ENCODE measurements at regions not wholly inside any gene's neighbourhood (a gene's known extent, or its start where the extent isn't known, plus 50 kb on each side); places are given as distances from the start of the nearest gene placed in this dataset.

DNA sequence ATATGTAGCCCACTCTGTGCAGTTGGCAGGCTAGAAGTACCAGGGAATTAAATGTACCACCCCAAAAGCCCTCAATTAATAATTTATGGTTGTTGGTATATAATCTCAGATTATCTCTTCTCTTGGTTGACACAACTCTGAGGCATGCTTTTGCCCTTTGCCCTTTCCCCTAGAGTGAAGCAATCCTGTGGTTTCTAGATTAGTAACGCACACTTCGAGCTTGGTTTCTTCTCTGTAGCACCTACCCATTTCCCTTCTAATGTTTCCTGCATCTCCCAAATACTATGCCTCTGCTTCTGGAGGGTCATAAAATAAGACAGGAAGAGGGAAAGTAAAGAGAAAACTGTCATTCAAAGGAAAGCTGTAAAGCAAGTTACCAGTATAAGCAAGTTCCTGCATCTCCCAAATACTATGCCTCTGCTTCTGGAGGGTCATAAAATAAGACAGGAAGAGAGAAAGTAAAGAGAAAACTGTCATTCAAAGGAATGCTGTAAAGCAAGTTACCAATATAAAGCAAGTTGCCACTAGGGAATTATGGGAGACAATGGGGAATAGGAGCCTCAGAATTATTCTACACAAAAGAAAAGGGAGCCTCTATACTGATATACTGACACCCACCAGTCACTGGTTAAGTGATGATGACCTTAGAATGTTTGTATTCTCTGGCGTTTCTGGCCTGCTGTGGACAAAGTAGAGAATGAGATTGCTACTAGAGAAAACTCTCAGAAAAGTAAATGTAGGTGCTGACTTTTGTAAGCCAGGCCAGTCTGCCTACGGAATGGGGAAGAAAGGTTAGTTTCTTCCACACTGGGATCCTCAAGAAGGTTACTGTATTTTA, 862.6 kb upstream of the MAN1A1 start:
- DNase-seq: no peak

DNA sequence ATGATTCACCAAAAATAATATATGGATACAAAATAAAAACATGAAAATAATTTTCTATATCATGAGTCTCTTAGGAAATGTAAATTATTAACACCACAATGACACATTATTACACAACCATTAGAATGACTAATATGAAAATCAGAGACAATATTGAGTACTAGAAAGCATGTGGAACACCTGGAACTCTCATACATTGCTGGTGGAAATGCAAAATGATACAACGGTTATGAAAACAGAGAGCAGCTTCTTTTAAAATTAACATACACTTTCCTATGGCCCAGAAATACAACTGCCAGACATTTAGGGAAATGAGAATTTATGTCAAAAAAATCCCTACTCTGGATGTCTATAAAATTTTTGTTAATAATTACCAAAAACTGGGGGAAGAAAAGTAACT, 853.3 kb upstream of the MAN1A1 start:
- DNase-seq: no peak

DNA sequence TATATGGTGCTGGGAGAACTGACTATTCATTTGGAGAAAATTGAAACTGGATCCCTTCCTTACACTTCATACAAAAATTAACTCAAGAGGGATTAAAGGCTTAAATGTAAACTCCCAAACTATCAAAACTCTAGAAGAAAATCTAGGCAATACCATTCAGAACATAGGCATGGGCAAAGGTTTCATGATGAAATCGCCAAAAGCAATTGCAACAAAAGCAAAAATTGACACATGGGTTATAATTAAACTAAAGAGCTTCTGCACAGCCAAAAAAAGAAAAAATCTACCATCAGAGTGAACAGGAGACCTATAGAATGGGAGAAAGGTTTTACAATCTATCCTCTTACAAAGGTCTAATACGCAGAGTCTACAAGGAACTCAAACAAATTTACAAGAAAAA, 851.3 kb upstream of the MAN1A1 start:
- DNase-seq: no peak

DNA sequence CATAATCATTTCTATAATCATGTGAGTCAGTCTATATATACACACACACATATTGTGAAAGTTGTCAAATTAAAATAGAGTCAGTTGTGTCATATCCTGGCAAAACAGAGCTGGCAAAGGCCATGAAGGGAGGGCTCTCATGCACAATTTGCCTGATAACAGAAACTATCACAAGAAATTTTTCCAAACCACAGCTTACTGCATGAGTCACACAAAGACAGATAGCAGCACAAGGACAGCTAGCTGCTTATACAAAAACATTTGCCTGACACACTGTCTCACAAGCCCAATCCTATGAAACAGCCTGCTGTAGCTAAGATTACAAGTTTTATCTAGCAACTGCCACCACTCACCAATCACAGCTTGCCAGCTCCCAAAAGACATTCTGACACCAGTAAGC, 848.5 kb upstream of the MAN1A1 start:
- DNase-seq: no peak

DNA sequence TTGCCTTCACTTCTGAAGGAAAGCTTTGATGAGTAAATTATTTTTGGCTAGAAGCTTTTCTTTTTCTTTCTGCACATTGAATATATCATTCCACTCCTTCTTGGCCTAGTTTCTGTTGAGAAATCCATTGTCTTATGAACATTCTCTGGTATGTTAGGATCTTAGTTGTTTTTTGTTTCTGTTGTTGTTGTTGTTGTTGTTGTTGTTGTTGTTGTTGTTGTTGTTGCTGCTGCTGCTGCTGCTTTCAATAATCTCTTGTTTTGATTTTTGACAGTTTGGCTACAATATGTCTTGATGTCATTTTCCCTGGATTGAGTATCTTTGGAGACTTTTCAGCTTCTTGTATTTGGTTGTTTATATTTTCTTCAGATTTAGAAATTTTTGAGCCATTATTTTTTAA, 836.5 kb upstream of the MAN1A1 start:
- no peak for DNase-seq

DNA sequence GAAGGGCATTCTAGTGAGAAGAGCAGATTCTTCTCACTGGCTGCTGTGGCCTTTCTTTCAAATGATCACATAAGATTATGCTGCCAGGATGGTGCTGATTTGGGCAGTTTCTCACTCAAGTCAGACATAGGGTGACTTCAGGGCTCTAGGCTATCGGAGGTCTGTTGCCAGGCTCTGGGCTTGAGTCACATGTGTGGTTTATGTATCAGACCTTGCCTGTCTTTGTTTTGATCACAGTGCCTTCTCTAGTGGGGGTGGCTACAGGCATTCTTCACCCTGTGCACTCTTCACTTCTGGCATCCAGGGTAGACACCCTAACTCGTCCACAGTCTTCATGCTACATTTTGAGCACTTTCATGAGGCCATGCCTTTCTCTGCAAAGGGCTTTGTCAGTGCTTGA, 823.7 kb upstream of the MAN1A1 start:
- no peak for DNase-seq

DNA sequence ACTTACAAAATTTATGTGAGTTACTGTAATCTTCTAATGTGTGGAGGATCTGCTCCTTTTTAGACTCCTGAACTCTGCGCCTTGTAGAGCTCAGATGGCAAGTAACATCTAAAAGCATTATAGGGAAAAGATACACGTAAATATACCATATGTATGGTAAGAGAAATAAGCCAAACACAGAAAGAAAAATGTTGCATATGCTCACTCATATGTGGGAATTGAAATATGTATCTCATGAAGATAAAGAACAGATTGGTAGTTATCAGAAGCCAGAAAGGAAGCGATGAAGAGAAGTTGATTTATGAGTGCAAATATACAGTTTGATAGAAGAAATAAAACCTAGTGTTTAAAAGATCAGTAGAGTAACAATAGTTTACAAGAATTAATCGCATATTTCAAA, 815.0 kb upstream of the MAN1A1 start:
- no peak for DNase-seq

DNA sequence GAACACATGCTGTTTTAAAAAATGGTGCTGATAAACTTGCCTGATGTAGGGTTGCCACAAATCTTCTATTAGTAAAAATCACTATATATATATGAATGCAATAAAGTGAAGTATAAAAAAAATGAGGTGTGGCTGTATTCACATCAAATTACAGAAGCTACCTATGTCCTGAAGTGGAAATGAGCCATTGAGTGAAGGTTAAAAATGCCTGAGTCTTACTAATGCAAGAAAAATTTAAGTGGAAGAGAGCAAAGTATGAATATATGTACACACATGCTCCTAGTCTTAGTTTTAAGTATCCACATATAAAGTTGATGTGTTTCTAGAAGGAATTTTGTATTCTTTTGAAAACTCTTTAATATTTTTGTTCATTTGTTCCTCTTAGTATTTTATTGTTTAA, 808.3 kb upstream of the MAN1A1 start:
- DNase-seq: no peak

DNA sequence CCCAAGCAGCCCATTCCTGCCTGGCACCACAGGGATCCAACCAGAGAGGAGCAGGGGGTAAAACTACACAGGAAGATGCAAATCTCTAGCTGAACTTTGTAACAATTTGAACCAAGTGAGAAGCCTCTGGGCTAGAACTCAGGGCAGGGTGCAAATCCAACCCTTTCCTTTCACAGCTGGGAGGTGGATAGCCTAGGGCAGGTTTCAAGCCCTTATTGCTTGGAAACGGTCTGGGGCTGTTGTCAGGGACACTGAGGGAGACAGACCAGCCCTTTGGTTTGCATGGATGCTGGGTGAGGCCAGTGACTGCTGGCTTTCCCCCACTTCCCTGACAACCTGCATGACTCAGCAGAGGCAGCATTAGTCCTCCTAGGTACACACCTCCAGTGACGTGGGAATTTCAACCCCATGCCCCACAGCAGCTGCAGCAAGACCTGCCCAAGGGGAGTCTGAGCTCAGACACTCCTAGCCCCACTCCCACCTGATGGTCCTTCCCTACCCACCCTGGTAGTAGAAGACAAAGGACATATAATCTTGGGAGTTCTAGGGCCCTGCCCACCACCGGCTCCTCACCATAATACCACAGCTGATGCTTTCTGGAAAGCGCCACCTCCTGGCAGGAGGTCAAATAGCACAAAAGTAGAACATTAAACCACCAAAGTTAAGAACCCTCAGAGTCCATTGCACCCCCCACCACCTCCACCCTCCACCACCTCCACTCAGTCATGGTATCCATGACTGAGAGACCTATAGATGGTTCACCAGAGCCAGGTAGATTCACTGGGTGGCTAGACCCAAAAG, 797.7 kb upstream of the MAN1A1 start:
- no peak for DNase-seq

DNA sequence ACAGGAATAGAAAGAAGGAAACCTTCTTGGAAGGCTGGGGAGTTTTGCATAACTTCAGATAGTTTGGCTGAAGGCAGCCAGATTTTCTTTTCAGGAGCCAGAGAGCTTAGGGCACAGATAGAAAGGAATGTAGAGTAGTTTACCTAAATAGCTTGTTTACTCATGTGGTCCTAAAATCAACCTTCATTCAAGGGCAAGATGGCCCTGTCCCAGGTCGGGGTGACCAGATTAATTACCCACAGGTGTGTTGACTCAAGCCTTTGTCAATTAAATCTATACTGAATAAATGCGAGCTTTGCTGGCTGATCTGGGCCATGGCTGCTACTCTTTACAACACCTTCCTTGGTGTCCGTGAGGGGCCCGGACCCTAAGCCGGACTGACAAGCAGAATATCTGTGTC, 792.0 kb upstream of the MAN1A1 start:
- DNase-seq: no peak

DNA sequence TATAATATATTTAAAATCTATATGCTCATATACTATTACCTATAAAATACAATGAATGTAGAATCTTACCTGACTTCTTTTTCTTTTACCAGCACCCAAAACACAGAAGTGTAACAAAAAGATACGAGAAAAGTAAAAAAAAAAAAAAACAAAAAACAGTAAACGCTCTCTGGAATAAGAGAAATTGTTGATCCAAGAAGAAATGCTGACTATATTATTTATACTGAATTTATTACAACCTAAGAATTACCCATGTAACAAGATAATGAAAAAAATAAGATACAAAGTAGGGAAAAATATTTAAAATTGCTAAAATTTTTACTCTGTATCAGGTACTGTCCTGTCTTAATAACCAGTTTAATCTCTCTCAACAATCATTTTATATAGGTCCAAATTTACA, 787.9 kb upstream of the MAN1A1 start:
- DNase-seq: no peak

DNA sequence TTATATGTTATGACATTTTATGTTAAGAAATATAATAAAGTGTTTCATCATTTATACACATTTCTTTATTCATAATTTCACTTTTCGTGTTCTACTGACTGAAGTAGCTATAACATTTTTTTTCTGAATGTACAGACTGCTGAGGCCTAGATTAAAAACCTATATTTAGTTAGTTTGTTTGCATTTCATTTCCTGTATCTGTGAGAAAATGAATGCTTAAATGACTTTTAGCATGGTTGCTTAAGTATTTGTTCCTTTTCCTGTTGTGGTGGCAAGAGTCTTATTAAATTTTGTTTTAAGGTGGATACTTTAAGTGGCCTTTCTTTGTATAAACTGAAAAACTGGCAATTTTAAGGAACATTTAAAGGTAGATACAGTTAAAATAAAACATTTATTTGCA, 779.7 kb upstream of the MAN1A1 start:
- no peak for DNase-seq

DNA sequence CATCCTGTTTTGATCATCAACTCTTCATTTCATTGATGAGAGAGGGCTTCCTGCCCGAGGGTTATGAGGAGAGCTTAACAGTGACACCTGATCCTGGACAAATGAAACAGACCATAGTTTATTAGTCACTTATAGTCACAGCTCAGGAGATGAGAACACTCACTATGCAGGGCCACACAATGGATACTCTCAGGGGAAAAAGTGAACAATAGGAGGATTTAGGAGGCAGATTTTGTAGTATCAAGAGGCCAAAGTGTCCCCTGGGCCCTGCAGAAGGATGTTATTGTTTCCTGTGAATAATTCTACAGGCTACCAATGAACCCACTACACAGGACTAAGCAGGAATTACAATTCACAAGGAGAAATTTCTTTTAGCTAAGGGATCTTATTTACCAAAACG, 772.8 kb upstream of the MAN1A1 start:
- DNase-seq: no peak

DNA sequence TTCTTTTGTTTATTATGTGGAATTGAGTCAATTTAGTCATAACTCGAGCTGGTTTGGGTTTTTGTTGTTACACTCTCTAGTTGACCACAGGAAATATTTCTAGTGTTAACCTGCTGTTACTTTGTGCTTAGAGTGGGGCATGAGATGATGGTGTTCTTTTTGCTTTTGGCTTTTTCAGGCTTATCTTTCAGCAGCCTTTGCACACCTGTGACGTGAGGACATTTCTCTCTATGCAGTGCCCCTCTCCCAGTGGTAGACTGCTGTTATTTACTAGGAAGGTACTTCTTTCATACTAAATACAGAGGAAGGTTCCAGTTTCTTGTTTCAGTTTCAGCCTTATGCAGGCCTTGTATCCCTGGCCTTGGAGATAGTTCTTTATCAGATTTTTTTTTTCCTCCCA, 766.8 kb upstream of the MAN1A1 start:
- DNase-seq: no peak

DNA sequence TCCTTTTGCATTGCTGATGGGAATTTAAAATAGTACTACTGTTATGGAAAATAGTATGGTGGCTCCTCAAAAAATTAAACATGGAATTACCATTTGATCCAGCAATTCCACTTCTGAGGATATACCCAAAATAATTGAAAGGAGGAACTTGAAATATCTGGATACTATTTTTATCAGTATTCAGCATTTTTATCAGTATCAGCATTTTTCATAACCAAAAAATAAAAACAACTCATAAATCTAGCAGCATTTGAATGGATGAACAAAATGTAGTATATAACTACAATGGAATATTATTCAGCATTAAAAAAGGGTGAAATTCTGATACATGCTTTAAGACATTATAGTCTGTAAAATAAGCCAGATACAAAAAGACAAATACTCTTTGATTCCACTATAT, 763.4 kb upstream of the MAN1A1 start:
- no peak for DNase-seq

DNA sequence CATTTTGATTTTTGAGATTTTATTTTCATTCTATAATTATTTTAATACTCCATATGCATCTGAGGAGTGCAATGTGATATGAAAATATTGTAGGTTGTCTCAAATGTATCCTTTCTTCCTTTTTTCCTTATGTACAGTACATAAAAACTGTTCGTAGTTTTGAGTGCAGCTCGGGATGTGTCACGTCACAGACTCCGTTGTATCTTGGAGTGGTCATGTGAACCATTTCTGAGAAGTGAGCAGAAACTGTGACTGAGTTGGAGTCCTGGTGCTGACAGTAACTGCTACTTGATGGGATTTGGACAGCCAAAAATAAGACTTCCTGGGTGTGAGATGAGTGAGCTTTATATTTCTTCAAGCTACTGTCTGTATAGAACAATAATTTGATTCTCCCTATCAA, 761.4 kb upstream of the MAN1A1 start:
- no peak for DNase-seq

DNA sequence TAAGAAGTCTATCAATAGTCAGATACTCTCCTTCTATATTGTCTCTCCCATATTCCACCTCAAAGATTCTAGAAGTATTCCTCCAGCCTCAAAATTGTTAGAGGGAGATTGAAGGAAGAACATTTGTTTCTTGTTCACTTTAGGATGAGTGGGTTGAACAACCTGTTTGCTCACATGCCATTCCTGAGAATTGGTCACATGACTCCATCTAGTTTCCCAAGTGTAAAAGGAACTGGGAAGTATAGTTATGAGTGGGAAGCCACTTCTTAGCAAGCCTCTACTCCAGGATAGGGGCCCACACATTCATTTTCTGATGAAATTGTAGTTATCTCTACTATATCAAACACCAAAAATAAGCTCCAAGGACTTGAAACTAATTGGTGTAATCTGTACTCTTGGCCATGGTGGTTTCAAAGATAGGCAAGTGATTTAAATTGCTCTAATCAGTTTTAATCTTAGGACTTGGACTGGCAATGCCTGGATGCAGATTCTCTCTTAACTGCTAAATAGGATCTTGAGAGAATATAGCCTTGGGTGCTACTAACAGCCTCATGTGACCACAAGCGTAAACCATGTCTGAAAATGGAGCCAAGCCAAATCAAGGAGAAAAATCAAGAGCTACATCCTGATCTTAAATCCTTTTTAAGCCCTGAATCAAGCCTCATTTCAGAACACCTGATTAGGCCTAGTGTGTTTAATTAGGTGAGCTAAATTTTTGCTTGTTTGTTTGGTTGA, 758.7 kb upstream of the MAN1A1 start:
- no peak for DNase-seq

DNA sequence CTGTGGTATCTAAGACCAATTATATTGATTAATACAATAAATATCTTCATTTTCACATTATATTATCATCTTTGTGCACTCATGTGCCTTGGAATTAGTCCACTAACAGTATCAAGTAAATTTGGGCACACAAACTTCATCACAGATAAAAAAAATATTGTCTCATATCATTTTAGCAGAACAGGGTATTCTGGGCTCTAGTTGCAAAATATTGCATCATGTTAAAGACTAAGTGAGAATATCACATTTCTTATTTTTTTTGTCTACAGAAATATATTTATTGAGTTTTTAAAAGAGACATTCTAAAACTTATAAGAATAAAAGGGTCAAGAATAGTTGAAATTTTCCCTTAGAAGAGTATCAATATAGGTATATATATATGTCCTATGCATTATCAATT, 754.1 kb upstream of the MAN1A1 start:
- DNase-seq: no peak

DNA sequence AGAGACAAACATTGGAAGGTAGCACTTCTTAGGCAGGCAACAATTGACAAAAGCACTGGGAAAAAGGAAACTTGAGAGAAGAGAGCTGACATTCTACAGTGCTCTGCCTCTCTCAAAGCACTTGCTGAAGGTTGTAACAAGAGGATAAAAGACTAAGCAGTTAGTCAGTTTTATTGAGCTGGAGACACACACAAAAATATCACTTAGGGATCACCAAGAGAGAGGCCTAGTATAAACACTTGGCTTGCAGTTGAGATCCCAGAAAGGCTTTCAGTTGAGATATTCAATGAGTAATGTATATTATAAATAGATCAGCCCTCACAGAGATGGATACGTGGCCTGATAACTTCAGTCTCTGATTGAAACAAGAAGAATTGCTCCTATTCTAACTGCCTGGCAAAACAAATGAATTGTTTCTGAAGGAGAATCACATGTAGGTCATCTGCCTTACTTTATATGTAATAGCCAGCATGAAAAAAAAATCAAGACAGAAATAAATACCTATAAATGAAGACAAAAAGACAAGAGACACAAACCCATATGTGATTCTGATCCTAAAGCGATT, 747.2 kb upstream of the MAN1A1 start:
- DNase-seq: no peak

DNA sequence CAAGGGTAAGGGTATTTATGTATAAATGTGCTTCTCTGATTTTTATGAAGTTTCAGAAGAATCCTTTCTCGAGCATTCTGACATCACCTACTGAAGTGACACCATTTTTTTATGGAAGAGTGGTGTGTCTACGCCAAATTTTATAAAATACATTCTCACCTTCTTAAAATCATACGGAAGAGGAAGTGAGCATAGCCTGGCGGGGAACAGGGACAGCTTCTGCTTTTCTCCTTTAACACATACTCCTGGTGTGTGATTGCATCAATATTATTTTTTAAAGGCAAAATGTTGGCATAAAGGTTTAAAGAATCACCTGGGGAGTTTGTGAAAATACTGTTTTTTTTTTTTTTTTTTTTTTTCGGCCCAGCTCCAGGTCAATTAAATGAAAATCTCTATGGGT, 733.6 kb upstream of the MAN1A1 start:
- DNase-seq: no peak

DNA sequence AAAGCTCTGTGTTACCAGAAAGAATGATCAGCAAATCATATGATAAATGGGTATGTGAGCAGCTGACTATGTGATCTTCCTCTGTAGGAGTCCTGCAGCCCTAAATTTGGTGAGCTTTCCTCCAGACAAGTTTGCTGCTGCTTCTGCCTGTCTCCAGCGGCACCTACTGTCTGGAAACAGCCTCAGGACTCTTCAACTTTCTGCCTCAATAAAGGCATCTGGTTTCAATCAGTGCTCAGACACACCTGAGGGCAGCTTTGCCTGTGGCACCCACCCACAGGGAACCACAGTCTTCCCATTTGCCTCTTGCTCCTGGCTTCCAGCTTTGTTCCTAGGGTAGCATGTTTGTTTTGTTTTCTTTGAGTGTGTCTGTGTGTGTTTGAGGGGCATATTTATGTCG, 727.9 kb upstream of the MAN1A1 start:
- no peak for DNase-seq

DNA sequence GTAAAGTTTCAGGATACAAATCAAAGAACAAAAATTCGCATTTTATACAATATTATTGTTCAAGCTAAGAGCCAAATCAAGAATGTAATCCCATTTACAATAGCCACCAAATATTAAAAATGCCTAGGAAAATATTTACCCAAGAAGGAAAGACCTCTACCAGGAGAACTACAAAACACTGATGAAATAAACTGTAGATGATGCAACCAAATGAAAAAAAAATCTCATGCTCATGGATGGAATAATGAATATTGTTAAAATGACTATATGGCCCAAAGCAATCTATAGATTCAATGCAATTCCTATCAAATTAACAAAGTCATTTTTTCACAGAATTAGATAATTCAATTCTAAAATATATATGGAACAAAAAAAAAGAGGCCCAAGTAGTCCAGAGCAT, 708.8 kb upstream of the MAN1A1 start:
- DNase-seq: no peak

DNA sequence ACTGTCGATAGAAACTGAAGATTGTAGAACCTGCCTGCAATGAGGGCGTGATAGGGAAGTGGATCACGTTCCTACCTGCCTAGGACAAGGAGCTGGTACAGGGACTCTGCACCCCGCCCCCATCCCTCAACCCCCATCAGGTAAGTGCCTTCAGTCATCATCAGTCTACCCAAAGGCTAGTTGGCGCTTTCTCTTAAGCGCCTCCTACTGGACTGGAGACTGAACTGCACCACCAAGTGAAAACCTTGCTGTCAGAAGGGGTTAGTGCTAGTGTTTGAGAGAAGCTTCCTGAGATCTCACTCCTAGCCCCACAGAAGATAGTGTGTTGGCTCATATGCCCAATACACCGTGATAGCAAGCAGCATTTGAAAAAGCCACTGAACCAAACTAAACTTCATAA, 706.5 kb upstream of the MAN1A1 start:
- no peak for DNase-seq

DNA sequence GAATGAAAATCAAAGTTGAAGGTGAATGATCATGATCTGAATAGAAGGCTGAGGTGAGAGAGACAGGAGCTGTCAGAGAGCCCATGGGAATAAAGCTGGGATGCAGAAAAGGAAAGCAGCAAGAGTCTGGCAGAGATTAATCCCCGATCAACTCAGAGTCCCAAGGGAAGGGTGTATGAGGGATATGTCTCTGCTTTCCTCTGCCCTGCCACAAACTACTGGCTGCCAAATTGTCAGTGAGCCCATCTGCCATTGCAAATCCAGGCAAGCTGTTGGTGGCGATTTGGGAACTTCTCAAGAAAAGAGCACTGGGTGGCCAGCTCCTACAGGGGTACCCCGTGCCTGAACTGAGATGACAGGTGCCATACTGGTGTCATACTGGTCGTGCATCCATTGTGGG, 705.5 kb upstream of the MAN1A1 start:
- DNase-seq: no peak

Measured in right forelimb (tissue), 1 donor.